Thyroid gland (tissue), 4 donors: ENCODE measurements at regions not wholly inside any gene's neighbourhood (a gene's known extent, or its start where the extent isn't known, plus 50 kb on each side); places are given as distances from the start of the nearest gene placed in this dataset.

Source experiments
- CTCF ChIP-seq, 6 experiments: fragments of 200-600 bp in 3 of 6; fragments of 450-650 bp in 3 of 6; sonication (generic) in 3 of 6; IDR thresholded peaks; one replicate each; pipeline ENCODE4 v1.5.1; 2016 to 2019; ENCODE audit warnings: antibody characterized with exemption in 6 of 6, mild to moderate bottlenecking in 2 of 6, inconsistent platforms in 1 of 6, moderate library complexity in 1 of 6
- POLR2A ChIP-seq, 2 donors: fragments of 450-650 bp; IDR thresholded peaks; one replicate each; pipeline ENCODE4 v1.6.1; 2017; ENCODE audit warnings: antibody characterized with exemption in 2 of 2, mild to moderate bottlenecking in 2 of 2, moderate library complexity in 1 of 2

- TF ChIP-seq POLR2A (IDR thresholded peaks at IDR 0.05) (no peak), CTCF (IDR thresholded peaks at IDR 0.05) (no peak)
Observed at GRCh38 chr15:47872869-47873432, 155.6 kb downstream of the SEMA6D start.
